ENCODE measurements at regions not wholly inside any gene's neighbourhood (a gene's known extent, or its start where the extent isn't known, plus 50 kb on each side); places are given as distances from the start of the nearest gene placed in this dataset.

DNA sequence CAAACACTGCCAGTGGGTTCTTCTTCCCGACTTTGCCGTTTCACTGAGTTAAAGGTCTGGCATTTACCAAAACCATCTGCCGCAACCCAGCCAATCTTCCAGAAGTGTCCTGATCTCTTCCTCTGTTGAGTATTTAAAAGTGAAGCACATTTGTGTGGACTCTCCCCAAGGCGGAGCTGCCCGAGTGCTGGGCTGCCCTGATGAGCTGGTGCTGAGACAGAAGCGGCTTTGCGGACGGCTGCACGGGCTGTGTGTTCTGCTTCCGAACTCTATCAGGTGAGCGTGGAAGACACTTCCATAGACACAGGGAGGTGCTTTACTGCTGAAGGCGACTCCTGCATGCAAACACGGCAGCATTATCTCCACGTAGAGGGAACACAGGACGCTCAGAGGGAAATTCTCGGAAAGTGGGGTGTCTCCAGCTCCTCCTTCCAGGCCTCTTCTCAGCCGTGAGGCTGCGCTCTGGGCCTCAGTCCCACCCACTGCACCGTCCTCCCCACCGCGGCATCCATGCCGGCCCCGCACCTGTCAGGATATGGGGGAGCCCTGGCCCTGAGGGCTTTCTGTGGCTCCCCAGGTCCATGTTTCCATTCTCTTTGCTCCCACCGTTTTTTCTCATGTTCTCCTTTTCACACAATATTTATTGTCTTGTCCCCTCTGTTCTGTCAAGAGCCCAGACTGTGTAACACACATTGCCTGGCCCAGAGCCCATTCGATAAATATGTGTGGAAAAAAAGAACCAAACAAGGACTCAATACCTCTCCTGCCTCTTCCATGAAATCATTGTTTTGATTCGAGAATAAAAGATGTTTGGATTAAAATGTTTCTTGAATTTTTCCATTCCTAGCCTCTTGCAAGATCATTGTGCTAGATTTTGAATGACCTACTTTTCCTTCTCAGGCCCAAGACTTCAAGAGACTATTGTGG lies 205.1 kb downstream of the DLL1 start:
- TF ChIP-seq POU2F2 (IDR thresholded peaks at IDR 0.05; ENCODE audit: low read depth, low read length) (no peak), POLR2A (IDR thresholded peaks at IDR 0.05; ENCODE audit: low read depth, low read length) (no peak), TAF1 (IDR thresholded peaks at IDR 0.05; ENCODE audit: low read depth, low read length) (no peak), SPI1 (IDR thresholded peaks at IDR 0.05; ENCODE audit: low read depth, low read length) (no peak), POLR2AphosphoS5 (IDR thresholded peaks at IDR 0.05; ENCODE audit: low read depth, low read length) (no peak), PAX5 (IDR thresholded peaks at IDR 0.05; ENCODE audit: insufficient read depth, low read length, severe bottlenecking) (no peak)
- FAIRE-seq: no peak
- DNase-seq (ENCODE audit: insufficient read length, low spot score): no peak

DNA sequence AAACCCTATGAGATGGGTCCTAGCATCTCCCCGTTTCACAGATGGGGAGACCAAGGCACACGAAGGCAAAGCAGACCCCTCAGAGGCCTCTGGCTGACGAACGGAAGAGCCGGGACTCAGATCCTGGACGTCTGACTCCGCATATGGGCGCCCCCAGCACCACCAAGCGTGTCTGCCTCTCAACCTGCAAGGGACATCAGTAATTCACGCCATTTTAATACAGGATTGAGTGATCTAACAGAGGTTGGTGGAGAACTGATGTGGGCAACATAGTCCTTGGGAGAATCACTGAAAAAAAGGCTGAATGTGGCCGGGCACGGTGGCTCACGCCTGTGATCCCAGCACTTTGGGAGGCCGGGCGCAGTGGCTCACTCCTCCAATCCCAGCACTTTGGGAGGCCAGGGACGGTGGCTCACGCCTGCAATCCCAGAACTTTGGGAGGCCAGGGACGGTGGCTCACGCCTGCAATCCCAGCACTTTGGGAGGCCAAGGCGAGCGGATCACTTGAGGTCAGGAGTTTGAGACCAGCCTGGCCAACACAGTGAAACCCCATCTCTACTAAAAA lies 206.6 kb downstream of the DLL1 start:
- no peak for TF ChIP-seq POLR2A (IDR thresholded peaks at IDR 0.05; ENCODE audit: low read depth, low read length)
- no peak for TF ChIP-seq TAF1 (IDR thresholded peaks at IDR 0.05; ENCODE audit: low read depth, low read length)
- no peak for TF ChIP-seq SPI1 (IDR thresholded peaks at IDR 0.05; ENCODE audit: low read depth, low read length)
- no peak for TF ChIP-seq POLR2AphosphoS5 (IDR thresholded peaks at IDR 0.05; ENCODE audit: low read depth, low read length)
- DNase-seq (ENCODE audit: insufficient read length, low spot score) (no peak), FAIRE-seq (no peak)

- TF ChIP-seq TAF1 (IDR thresholded peaks at IDR 0.05; ENCODE audit: low read depth, low read length) (no peak), PAX5 (IDR thresholded peaks at IDR 0.05; ENCODE audit: insufficient read depth, low read length, severe bottlenecking) (no peak), POLR2A (IDR thresholded peaks at IDR 0.05; ENCODE audit: low read depth, low read length) (no peak), POU2F2 (IDR thresholded peaks at IDR 0.05; ENCODE audit: low read depth, low read length) (no peak), POLR2AphosphoS5 (IDR thresholded peaks at IDR 0.05; ENCODE audit: low read depth, low read length) (no peak), SPI1 (IDR thresholded peaks at IDR 0.05; ENCODE audit: low read depth, low read length) (no peak)
- FAIRE-seq: no peak
- no peak for DNase-seq (ENCODE audit: insufficient read length, low spot score)
These were observed 207.4 kb downstream of the DLL1 start for GRCh38 chr6:170083236-170084051.

DNA sequence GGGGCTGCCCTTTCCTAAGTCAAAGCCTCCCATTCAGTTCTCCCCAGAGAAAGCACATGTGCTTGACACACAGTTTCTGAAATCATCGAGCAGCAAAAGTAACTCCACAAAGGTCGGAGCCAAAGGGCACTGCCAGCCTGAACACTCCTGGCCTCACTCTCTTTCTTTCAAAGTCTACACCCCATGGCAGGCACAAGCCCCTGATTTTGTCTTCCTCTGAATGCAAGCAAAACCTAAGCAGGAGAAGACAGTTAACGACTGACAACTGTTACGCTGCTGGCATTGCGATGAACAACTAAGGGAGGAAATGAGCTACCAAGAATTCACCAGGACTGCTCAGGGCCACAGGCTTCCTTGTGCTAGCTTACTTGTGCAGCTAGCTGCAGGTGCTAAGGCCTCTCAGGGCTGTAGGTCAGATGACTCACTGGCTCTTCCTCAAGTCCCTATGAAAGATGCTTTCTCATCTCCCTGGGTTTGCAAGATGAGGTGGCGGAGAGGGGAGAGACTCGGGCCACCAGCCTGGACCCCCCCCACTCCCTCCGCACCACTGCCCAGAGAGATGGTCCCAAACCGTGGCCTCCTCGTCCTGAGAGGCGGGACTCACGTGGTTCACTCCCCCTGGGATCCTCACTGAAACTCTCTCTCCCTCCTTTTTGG lies 208.2 kb downstream of the DLL1 start:
- DNase-seq (ENCODE audit: insufficient read length, low spot score): no peak
- no peak for FAIRE-seq
- TF ChIP-seq SPI1 (IDR thresholded peaks at IDR 0.05; ENCODE audit: low read depth, low read length) (no peak), POLR2A (IDR thresholded peaks at IDR 0.05; ENCODE audit: low read depth, low read length) (no peak), PAX5 (IDR thresholded peaks at IDR 0.05; ENCODE audit: insufficient read depth, low read length, severe bottlenecking) (no peak), POU2F2 (IDR thresholded peaks at IDR 0.05; ENCODE audit: low read depth, low read length) (no peak), TAF1 (IDR thresholded peaks at IDR 0.05; ENCODE audit: low read depth, low read length) (no peak), POLR2AphosphoS5 (IDR thresholded peaks at IDR 0.05; ENCODE audit: low read depth, low read length) (no peak)

- DNase-seq (ENCODE audit: insufficient read length, low spot score) (no peak), FAIRE-seq (no peak)
- TF ChIP-seq PAX5 (IDR thresholded peaks at IDR 0.05; ENCODE audit: insufficient read depth, low read length, severe bottlenecking) (no peak), POLR2A (IDR thresholded peaks at IDR 0.05; ENCODE audit: low read depth, low read length) (no peak), SPI1 (IDR thresholded peaks at IDR 0.05; ENCODE audit: low read depth, low read length) (no peak), TAF1 (IDR thresholded peaks at IDR 0.05; ENCODE audit: low read depth, low read length) (no peak), POLR2AphosphoS5 (IDR thresholded peaks at IDR 0.05; ENCODE audit: low read depth, low read length) (no peak), POU2F2 (IDR thresholded peaks at IDR 0.05; ENCODE audit: low read depth, low read length) (no peak)
These were observed 208.8 kb downstream of the DLL1 start for GRCh38 chr6:170082067-170082466.

- DNase-seq (ENCODE audit: insufficient read length, low spot score) (no peak), FAIRE-seq (no peak)
- TF ChIP-seq SPI1 (IDR thresholded peaks at IDR 0.05; ENCODE audit: low read depth, low read length) (no peak), POU2F2 (IDR thresholded peaks at IDR 0.05; ENCODE audit: low read depth, low read length) (no peak), PAX5 (IDR thresholded peaks at IDR 0.05; ENCODE audit: insufficient read depth, low read length, severe bottlenecking) (no peak), POLR2A (IDR thresholded peaks at IDR 0.05; ENCODE audit: low read depth, low read length) (no peak), TAF1 (IDR thresholded peaks at IDR 0.05; ENCODE audit: low read depth, low read length) (no peak), POLR2AphosphoS5 (IDR thresholded peaks at IDR 0.05; ENCODE audit: low read depth, low read length) (no peak)
These were observed 209.3 kb downstream of the DLL1 start for GRCh38 chr6:170081556-170081955.

DNA sequence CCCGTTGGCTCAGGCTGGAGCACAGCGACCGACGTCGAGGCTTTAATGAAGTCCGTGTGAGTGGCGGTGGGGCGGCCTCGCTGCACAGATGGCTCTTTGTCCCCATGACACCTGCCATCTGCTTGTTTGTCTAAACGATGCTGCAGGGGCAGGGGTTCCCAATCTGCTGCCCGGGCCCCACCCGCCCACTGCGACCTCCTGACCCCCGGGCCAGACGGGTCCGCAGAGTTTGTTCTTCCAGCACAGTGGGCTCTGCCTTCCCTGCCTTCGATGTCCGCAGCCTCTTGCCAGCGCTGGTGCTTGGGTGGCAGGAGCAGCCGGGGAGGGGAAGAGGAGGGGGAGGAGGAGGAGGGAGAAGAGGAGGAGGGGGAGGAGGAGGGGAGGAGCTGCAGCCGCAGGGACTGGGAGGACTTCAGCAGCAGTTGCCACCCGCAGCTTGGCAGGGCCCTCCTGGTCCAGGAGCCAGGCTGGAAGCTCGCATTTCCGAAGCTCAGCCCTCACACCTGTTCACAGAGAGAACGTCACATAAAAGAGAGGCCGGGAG lies 210.0 kb downstream of the DLL1 start:
- DNase-seq (ENCODE audit: insufficient read length, low spot score) (no peak), FAIRE-seq (no peak)
- TF ChIP-seq SPI1 (IDR thresholded peaks at IDR 0.05; ENCODE audit: low read depth, low read length) (no peak), POLR2A (IDR thresholded peaks at IDR 0.05; ENCODE audit: low read depth, low read length) (no peak), POLR2AphosphoS5 (IDR thresholded peaks at IDR 0.05; ENCODE audit: low read depth, low read length) (no peak), POU2F2 (IDR thresholded peaks at IDR 0.05; ENCODE audit: low read depth, low read length) (no peak), PAX5 (IDR thresholded peaks at IDR 0.05; ENCODE audit: insufficient read depth, low read length, severe bottlenecking) (no peak), TAF1 (IDR thresholded peaks at IDR 0.05; ENCODE audit: low read depth, low read length) (no peak)

- DNase-seq (ENCODE audit: insufficient read length, low spot score) (no peak), FAIRE-seq (no peak)
- TF ChIP-seq POLR2AphosphoS5 (IDR thresholded peaks at IDR 0.05; ENCODE audit: low read depth, low read length) (no peak), POU2F2 (IDR thresholded peaks at IDR 0.05; ENCODE audit: low read depth, low read length) (no peak), POLR2A (IDR thresholded peaks at IDR 0.05; ENCODE audit: low read depth, low read length) (no peak), PAX5 (IDR thresholded peaks at IDR 0.05; ENCODE audit: insufficient read depth, low read length, severe bottlenecking) (no peak), TAF1 (IDR thresholded peaks at IDR 0.05; ENCODE audit: low read depth, low read length) (no peak), SPI1 (IDR thresholded peaks at IDR 0.05; ENCODE audit: low read depth, low read length) (no peak)
These were observed 210.6 kb downstream of the DLL1 start for GRCh38 chr6:170080169-170080827.
